Stomach (tissue), 4 donors: ENCODE measurements at regions not wholly inside any gene's neighbourhood (a gene's known extent, or its start where the extent isn't known, plus 50 kb on each side); places are given as distances from the start of the nearest gene placed in this dataset.

Experiments
- EP300 ChIP-seq: sonication (generic); formaldehyde crosslinking; IDR thresholded peaks from one replicate; pipeline ENCODE4 v1.6.1; 2017; ENCODE audit warnings: antibody characterized with exemption
- POLR2A ChIP-seq, 4 donors: fragments of 450-650 bp; IDR thresholded peaks; one replicate each; pipeline ENCODE4 v1.6.1; 2016; ENCODE audit warnings: antibody characterized with exemption in 4 of 4, control low read depth in 2 of 4, mild to moderate bottlenecking in 1 of 4, moderate library complexity in 1 of 4
- POLR2AphosphoS5 ChIP-seq, 3 donors: sonication (generic); formaldehyde crosslinking; IDR thresholded peaks; one replicate each; pipeline ENCODE4 v1.6.1; 2016; ENCODE audit warnings: antibody characterized with exemption in 3 of 3
- TF ChIP-seq, protein P1 (sequence below), 7 experiments: fragments of 450-650 bp in 4 of 7; fragments of 200-600 bp in 3 of 7; sonication (generic) in 3 of 7; IDR thresholded peaks; one replicate each; pipeline ENCODE4 v1.5.1; 2016 to 2019; ENCODE audit warnings: antibody characterized with exemption in 7 of 7, control low read depth in 2 of 7, mild to moderate bottlenecking in 1 of 7

DNA sequence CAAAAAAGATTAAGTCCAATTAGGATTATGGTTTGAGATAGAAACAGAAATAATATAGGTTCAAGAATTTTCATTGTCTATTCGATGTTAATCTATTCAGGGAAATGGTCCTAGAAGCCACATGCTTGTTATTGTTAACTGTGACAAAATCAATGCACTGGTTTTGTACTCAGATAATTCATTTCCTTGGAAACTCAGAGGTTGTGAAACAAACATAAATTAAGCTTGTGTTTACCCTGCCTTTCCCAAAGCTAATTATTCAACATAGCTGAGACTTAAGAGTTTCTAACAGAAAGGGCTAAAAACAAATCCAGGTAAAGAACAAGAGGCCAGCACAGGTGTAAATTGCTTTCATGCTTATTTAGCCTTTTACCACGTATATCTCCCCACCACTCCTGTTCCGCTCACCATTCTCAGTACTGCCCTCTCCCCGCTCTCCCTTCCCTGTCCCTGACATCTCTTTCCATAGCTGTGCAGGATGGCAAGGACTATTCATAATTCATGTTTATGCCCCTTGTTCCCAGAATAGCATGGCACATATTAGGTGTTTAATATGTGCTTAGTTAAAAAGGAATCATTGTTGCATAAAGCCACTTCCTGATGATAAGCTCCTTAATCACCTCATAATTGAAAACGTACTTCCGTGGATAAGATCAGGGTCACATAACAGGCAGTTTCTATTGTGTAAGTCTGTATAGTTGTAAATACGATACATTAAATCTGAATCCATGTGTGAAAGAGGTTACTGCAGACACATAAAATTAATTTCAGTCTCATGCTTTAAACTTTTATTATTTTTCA, 131.8 kb upstream of the USP15 start:
- TF ChIP-seq, protein P1, sequence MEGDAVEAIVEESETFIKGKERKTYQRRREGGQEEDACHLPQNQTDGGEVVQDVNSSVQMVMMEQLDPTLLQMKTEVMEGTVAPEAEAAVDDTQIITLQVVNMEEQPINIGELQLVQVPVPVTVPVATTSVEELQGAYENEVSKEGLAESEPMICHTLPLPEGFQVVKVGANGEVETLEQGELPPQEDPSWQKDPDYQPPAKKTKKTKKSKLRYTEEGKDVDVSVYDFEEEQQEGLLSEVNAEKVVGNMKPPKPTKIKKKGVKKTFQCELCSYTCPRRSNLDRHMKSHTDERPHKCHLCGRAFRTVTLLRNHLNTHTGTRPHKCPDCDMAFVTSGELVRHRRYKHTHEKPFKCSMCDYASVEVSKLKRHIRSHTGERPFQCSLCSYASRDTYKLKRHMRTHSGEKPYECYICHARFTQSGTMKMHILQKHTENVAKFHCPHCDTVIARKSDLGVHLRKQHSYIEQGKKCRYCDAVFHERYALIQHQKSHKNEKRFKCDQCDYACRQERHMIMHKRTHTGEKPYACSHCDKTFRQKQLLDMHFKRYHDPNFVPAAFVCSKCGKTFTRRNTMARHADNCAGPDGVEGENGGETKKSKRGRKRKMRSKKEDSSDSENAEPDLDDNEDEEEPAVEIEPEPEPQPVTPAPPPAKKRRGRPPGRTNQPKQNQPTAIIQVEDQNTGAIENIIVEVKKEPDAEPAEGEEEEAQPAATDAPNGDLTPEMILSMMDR (IDR thresholded peaks at IDR 0.05): no peak
- no peak for TF ChIP-seq POLR2A (IDR thresholded peaks at IDR 0.05)
- peak in 1 of 3 donors; percentile 6 for TF ChIP-seq POLR2AphosphoS5 (IDR thresholded peaks at IDR 0.05)
- TF ChIP-seq EP300: no peak
